H1 (cell line): ENCODE measurements at regions not wholly inside any gene's neighbourhood (a gene's known extent, or its start where the extent isn't known, plus 50 kb on each side); places are given as distances from the start of the nearest gene placed in this dataset.

Source experiments
- CTCF ChIA-PET: fragments of 300-600 bp; sonication (Branson Sonifier 250); formaldehyde crosslinking; loops from one replicate; lab custom pipeline; 2021; ENCODE audit not compliant: partially characterized antibody; lab: Charles Lee
- POLR2A ChIA-PET: fragments of 300-600 bp; sonication (Branson Sonifier 250); formaldehyde crosslinking; loops from one replicate; lab custom pipeline; 2021; ENCODE audit warnings: inconsistent platforms; ENCODE audit not compliant: partially characterized antibody; lab: Charles Lee
- DNase-seq, 2 experiments: peaks; one replicate each; pipeline versions ENCODE4 v3.0.0 to v3.0.0-alpha.2; 2010 to 2022; ENCODE audit warnings: low spot score in 2 of 2, low read depth in 1 of 2, mixed read lengths in 1 of 2
- FAIRE-seq: peaks from 2 replicates; lab custom pipeline; 2011; peaks lifted over from hg19 to GRCh38; lab: Jason Lieb, UNC
- H2AFZ ChIP-seq: 2 replicates; pipeline ENCODE4 v1.8.1; 2012; ENCODE audit warnings: low read length, inconsistent platforms
- H2AK5ac ChIP-seq: 2 replicates; pipeline ENCODE4 v1.6.1; 2013; ENCODE audit warnings: low read depth, low read length
- H2BK120ac ChIP-seq: replicated peaks from 2 replicates; pipeline ENCODE3; 2013; ENCODE audit warnings: low read depth, low read length, inconsistent platforms
- H2BK12ac ChIP-seq: 2 replicates; pipeline ENCODE4 v1.6.1; 2013; ENCODE audit warnings: low read depth, low read length
- H2BK15ac ChIP-seq: 2 replicates; pipeline ENCODE4 v1.6.1; 2013; ENCODE audit warnings: low read length
- H2BK20ac ChIP-seq: 2 replicates; pipeline ENCODE4 v1.6.1; 2013; ENCODE audit warnings: low read length
- H2BK5ac ChIP-seq: 2 replicates; pipeline ENCODE4 v1.6.1; 2013; ENCODE audit warnings: low read depth, low read length
- H3K14ac ChIP-seq: 2 replicates; pipeline ENCODE4 v1.6.1; 2013; ENCODE audit warnings: inconsistent platforms; ENCODE audit not compliant: insufficient read length
- H3K18ac ChIP-seq: 2 replicates; pipeline ENCODE4 v1.6.1; 2013; ENCODE audit warnings: low read length; ENCODE audit errors: extremely low read depth
- H3K23ac ChIP-seq: 2 replicates; pipeline ENCODE4 v1.6.1; 2013; ENCODE audit warnings: inconsistent platforms; ENCODE audit not compliant: insufficient read length
- H3K23me2 ChIP-seq: 2 replicates; pipeline ENCODE4 v1.6.1; 2013; ENCODE audit warnings: low read depth, low read length
- H3K27ac ChIP-seq: 2 replicates; pipeline ENCODE4 v1.6.1; 2011; ENCODE audit warnings: low read depth, low read length, inconsistent platforms
- H3K27me3 ChIP-seq, 4 experiments: replicated peaks in 1 of 4; 1 replicate in 1 of 4; 2 replicates in 3 of 4; pipeline versions ENCODE4 v1.6.1 to v1.8.1; 2011 to 2013; ENCODE audit warnings: low read length in 3 of 4, mild to moderate bottlenecking in 3 of 4, inconsistent platforms in 2 of 4, mixed read lengths in 2 of 4, moderate library complexity in 1 of 4; ENCODE audit not compliant: control insufficient read depth in 3 of 4, insufficient read depth in 3 of 4; ENCODE audit errors: extremely low read depth in 1 of 4
- H3K36me3 ChIP-seq, 4 experiments: 2 replicates each; pipeline versions ENCODE4 v1.6.1 to v1.8.1; 2011 to 2013; ENCODE audit warnings: mild to moderate bottlenecking in 4 of 4, low read length in 3 of 4, moderate library complexity in 2 of 4, control low read depth in 1 of 4, inconsistent platforms in 1 of 4; ENCODE audit not compliant: insufficient read depth in 4 of 4, control insufficient read depth in 2 of 4
- H3K4ac ChIP-seq: replicated peaks from 2 replicates; pipeline ENCODE3; 2013; ENCODE audit warnings: low read length, low read depth, mixed read lengths, inconsistent platforms; ENCODE audit not compliant: insufficient read length
- H3K4me1 ChIP-seq, 4 experiments: replicated peaks in 1 of 4; 1 replicate in 1 of 4; 2 replicates in 3 of 4; pipeline versions ENCODE4 v1.6.1 to v1.8.1; 2011 to 2013; ENCODE audit warnings: low read length in 3 of 4, inconsistent platforms in 2 of 4, mixed read lengths in 1 of 4; ENCODE audit not compliant: insufficient read depth in 4 of 4, control insufficient read depth in 3 of 4
- H3K4me2 ChIP-seq, 2 experiments: 2 replicates each; pipeline versions ENCODE4 v1.6.1 to v1.8.1; 2011 to 2013; ENCODE audit warnings: low read depth in 2 of 2, low read length in 2 of 2, control low read depth in 1 of 2, inconsistent platforms in 1 of 2, mild to moderate bottlenecking in 1 of 2; ENCODE audit not compliant: insufficient read depth in 1 of 2
- H3K4me3 ChIP-seq, 4 experiments: fragments of 200-600, 300-600 bp in 1 of 4; sonication (generic), shearing (Covaris generic), sonication (Bioruptor Twin) in 1 of 4; 2 replicates each; pipeline versions ENCODE4 v1.5.1 to v1.8.1; 2011 to 2016; ENCODE audit warnings: low read length in 4 of 4, low read depth in 3 of 4, control low read depth in 2 of 4, inconsistent platforms in 2 of 4, mild to moderate bottlenecking in 2 of 4, mixed read lengths in 1 of 4, moderate library complexity in 1 of 4; ENCODE audit not compliant: insufficient read depth in 2 of 4; ENCODE audit errors: extremely low read depth in 1 of 4
- H3K56ac ChIP-seq: replicated peaks from 2 replicates; pipeline ENCODE3; 2013; ENCODE audit warnings: low read depth, mild to moderate bottlenecking, mixed read lengths, low read length, inconsistent platforms; ENCODE audit not compliant: insufficient read length
- H3K79me1 ChIP-seq: 2 replicates; pipeline ENCODE4 v1.6.1; 2013; ENCODE audit warnings: low read depth, low read length, control low read depth
- H3K79me2 ChIP-seq, 2 experiments: 2 replicates each; pipeline versions ENCODE4 v1.6.1 to v1.8.1; 2012 to 2013; ENCODE audit warnings: low read length in 2 of 2, mild to moderate bottlenecking in 2 of 2, inconsistent platforms in 1 of 2; ENCODE audit not compliant: insufficient read depth in 2 of 2, control insufficient read depth in 1 of 2
- H3K9ac ChIP-seq, 4 experiments: replicated peaks in 1 of 4; 1 replicate in 1 of 4; 2 replicates in 3 of 4; pipeline versions ENCODE4 v1.6.1 to v1.8.1; 2011 to 2013; ENCODE audit warnings: low read depth in 3 of 4, low read length in 3 of 4, control low read depth in 2 of 4, mild to moderate bottlenecking in 2 of 4, moderate library complexity in 2 of 4, inconsistent platforms in 1 of 4; ENCODE audit errors: extremely low read depth in 1 of 4
- H3K9me3 ChIP-seq, 2 experiments: 2 replicates each; pipeline versions ENCODE4 v1.6.1 to v1.8.1; 2012 to 2013; ENCODE audit warnings: mild to moderate bottlenecking in 2 of 2, moderate library complexity in 2 of 2, control low read depth in 1 of 2, inconsistent platforms in 1 of 2, low read depth in 1 of 2, low read length in 1 of 2, mixed read lengths in 1 of 2; ENCODE audit not compliant: insufficient read depth in 2 of 2
- H4K20me1 ChIP-seq, 2 experiments: replicated peaks in 1 of 2; 2 replicates each; pipeline versions ENCODE3 to v1.8.1; 2011 to 2013; ENCODE audit warnings: inconsistent platforms in 2 of 2, low read length in 2 of 2, mild to moderate bottlenecking in 1 of 2; ENCODE audit not compliant: insufficient read depth in 2 of 2, control insufficient read depth in 1 of 2
- H4K5ac ChIP-seq: 2 replicates; pipeline ENCODE4 v1.6.1; 2013; ENCODE audit warnings: low read length, low read depth, mixed read lengths, inconsistent platforms; ENCODE audit not compliant: insufficient read length
- H4K8ac ChIP-seq: 2 replicates; pipeline ENCODE4 v1.8.0; 2013; ENCODE audit warnings: mild to moderate bottlenecking, moderate library complexity, low read length, inconsistent platforms; ENCODE audit not compliant: insufficient read depth; ENCODE audit errors: extremely low read depth
- H4K91ac ChIP-seq: replicated peaks from 2 replicates; pipeline ENCODE3; 2013; ENCODE audit warnings: low read length, mixed read lengths, inconsistent platforms; ENCODE audit not compliant: insufficient read length
- CREB1 ChIP-seq: IDR thresholded peaks from 2 replicates; pipeline ENCODE4 v1.6.1; 2012; ENCODE audit warnings: inconsistent platforms
- SP4 ChIP-seq: IDR thresholded peaks from 2 replicates; pipeline ENCODE4 v1.6.1; 2012; ENCODE audit warnings: low read length, inconsistent platforms
- WGBS, 2 experiments: shearing (Covaris generic) in 1 of 2; methylation state at CpG; one replicate each; pipeline versions ENCODE4 v1.1.6 to v1.1.7; 2013 to 2015; ENCODE audit warnings: low lambda C conversion rate in 2 of 2, mixed read lengths in 2 of 2, inconsistent platforms in 1 of 2, low coverage in 1 of 2, missing lambda C conversion rate in 1 of 2; ENCODE audit not compliant: insufficient replicate concordance in 2 of 2, insufficient coverage in 1 of 2, insufficient read length in 1 of 2; ENCODE audit errors: extremely low coverage in 1 of 2, missing lambda C conversion rate in 1 of 2; 5-methylcytosine and 5-hydroxymethylcytosine counted together

DNA sequence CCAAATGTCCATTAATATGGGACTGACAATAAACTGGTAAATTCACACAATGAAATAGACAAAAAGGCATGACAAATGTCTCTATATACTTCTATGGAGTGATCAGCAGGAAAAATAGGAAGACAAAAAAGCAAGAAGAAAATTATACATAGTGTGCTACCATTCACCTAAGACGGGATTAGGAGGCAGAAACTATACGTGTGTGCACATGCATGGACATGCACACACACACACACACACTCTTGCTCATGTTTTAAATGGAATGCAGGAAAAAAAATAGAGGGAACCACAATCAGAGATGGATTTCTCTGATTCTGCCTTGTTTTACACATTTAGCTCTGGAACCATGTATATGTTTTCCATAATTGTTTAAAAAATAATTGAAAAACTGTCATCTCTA, 119.0 kb downstream of the ZFAND4 start (continued):
- TF ChIP-seq CREB1 = no peak

GRCh38 chr10:45553155-45553554, 119.4 kb downstream of the ZFAND4 start:
- DNase-seq (no peak), FAIRE-seq (no peak)
- Histone ChIP-seq H3K23me2 (no peaks in the 10 kb centered on the region), H2AFZ (no peak overlapping the region), H3K4ac (no peak overlapping the region), H3K79me1 (no peaks in the 10 kb centered on the region; the same call in 1 of the 2 replicates), H3K14ac (no peak overlapping the region), H4K20me1 (no peaks in the 10 kb centered on the region), H3K23ac (no peak overlapping the region), H2BK15ac (no peak overlapping the region), H2BK20ac (no peak overlapping the region), H2BK5ac (no peak overlapping the region), H3K79me2 (no peaks in the 10 kb centered on the region), H3K56ac (no peak overlapping the region), H4K91ac (no peak overlapping the region), H3K36me3 (no peaks in the 10 kb centered on the region), H3K9me3 (no peaks in the 10 kb centered on the region), H3K18ac (no peak overlapping the region), H4K5ac (no peak overlapping the region), H2AK5ac (no peak overlapping the region), H3K4me2 (no peak overlapping the region), H3K9ac (no peak overlapping the region), H3K4me3 (no peak overlapping the region), H2BK12ac (no peak overlapping the region), H3K4me1 (peaks cover 0 to 7% (median 2%) of the 10 kb centered on the region in 4 experiments; a peak in 1 of 7 replicates), H3K27me3 (no peaks in the 10 kb centered on the region), H3K27ac (no peak overlapping the region), H2BK120ac (no peak overlapping the region), H4K8ac (no peak overlapping the region)
- TF ChIP-seq SP4 = no peak
- WGBS, 2 experiments = 89% methylated on average over 1 of the region's 1 CpG; no CpG with 5 or more reads in 1 of the 2 experiments
- CTCF ChIA-PET = interaction anchor here (0.6 kb wide), 1 partner anchor 1568 kb away, joined by 3 read pairs; no protein-coding TSS in a partner anchor
- POLR2A ChIA-PET = no interaction called here
